PC-9 (cell line): ENCODE measurements at regions not wholly inside any gene's neighbourhood (a gene's known extent, or its start where the extent isn't known, plus 50 kb on each side); places are given as distances from the start of the nearest gene placed in this dataset.

Source experiments
- BruUV-seq: library from RNA; stranded (reverse); fragments of 400-500 nt; replicated peaks from 2 replicates; lab custom pipeline; 2021; lab: Mats Ljungman, UMichigan
- CTCF ChIA-PET: fragments of 300-600 bp; sonication (Branson Sonifier 250); formaldehyde crosslinking; loops from one replicate; lab custom pipeline; 2022; ENCODE audit warnings: antibody characterized with exemption; lab: Charles Lee
- POLR2A ChIA-PET: fragments of 300-600 bp; sonication (Branson Sonifier 250); formaldehyde crosslinking; loops from one replicate; lab custom pipeline; 2022; ENCODE audit warnings: antibody characterized with exemption; ENCODE audit not compliant: unreplicated experiment; lab: Charles Lee
- DNase-seq, 2 experiments: peaks; one replicate each; pipeline versions ENCODE4 v3.0.0 to v3.0.0-alpha.2; 2015 to 2022; ENCODE audit warnings: mixed read lengths in 1 of 2
- H2AFZ ChIP-seq: fragments of 200-600 bp; sonication (generic); 2 replicates; pipeline ENCODE4 v1.8.1; 2017; ENCODE audit warnings: antibody characterized with exemption
- H3F3A ChIP-seq: fragments of 200-600 bp; sonication (generic); 2 replicates; pipeline ENCODE4 v1.8.1; 2017; ENCODE audit warnings: antibody characterized with exemption, mild to moderate bottlenecking, low read depth; ENCODE audit not compliant: insufficient read depth
- H3K27ac ChIP-seq: fragments of 200-600 bp; sonication (generic); 2 replicates; pipeline ENCODE4 v1.6.1; 2016; ENCODE audit warnings: mixed run types
- H3K27me3 ChIP-seq: fragments of 200-600 bp; sonication (generic); 2 replicates; pipeline ENCODE4 v1.6.1; 2016; ENCODE audit warnings: low read depth, mixed run types; ENCODE audit not compliant: insufficient read depth
- H3K36me3 ChIP-seq: fragments of 200-600 bp; sonication (generic); 2 replicates; pipeline ENCODE4 v1.6.1; 2016; ENCODE audit warnings: low read depth, mixed run types
- H3K4me1 ChIP-seq: fragments of 200-600 bp; sonication (generic); replicated peaks from 2 replicates; pipeline ENCODE4 v1.6.1; 2016; ENCODE audit warnings: mixed run types; ENCODE audit not compliant: insufficient read depth
- H3K4me2 ChIP-seq: fragments of 200-600 bp; sonication (generic); 2 replicates; pipeline ENCODE4 v1.6.1; 2017; ENCODE audit warnings: mixed run types
- H3K4me3 ChIP-seq: fragments of 200-600 bp; sonication (generic); 2 replicates; pipeline ENCODE4 v1.6.1; 2016; ENCODE audit warnings: mixed run types
- H3K79me2 ChIP-seq: fragments of 200-600 bp; sonication (generic); 2 replicates; pipeline ENCODE4 v1.6.1; 2017; ENCODE audit warnings: low read depth, mixed run types
- H3K9me2 ChIP-seq: fragments of 200-600 bp; sonication (generic); 2 replicates; pipeline ENCODE4 v1.8.1; 2017; ENCODE audit warnings: mild to moderate bottlenecking; ENCODE audit not compliant: insufficient read depth
- H3K9me3 ChIP-seq: fragments of 200-600 bp; sonication (generic); 2 replicates; pipeline ENCODE4 v1.8.1; 2016; ENCODE audit warnings: low read depth; ENCODE audit not compliant: insufficient read depth
- H4K20me1 ChIP-seq: fragments of 200-600 bp; sonication (generic); 2 replicates; pipeline ENCODE4 v1.8.1; 2017; ENCODE audit not compliant: insufficient read depth
- EZH2 ChIP-seq: fragments of 200-600 bp; sonication (generic); IDR thresholded peaks from 2 replicates; pipeline ENCODE4 v1.8.0; 2017; ENCODE audit warnings: antibody characterized with exemption, low read depth
- intact Hi-C: fragments of 100-400 bp; cut with micrococcal nuclease; formaldehyde crosslinking; loops from one replicate; pipeline ENCODE4 v1.10.0; 2022; ENCODE audit not compliant: unreplicated experiment
- TF ChIP-seq, protein P1 (sequence below): fragments of 200-600 bp; sonication (generic); conservative IDR thresholded peaks from 2 replicates; pipeline ENCODE4 v1.6.1; 2017; ENCODE audit warnings: mixed run types, antibody characterized with exemption, mild to moderate bottlenecking, moderate library complexity

DNA sequence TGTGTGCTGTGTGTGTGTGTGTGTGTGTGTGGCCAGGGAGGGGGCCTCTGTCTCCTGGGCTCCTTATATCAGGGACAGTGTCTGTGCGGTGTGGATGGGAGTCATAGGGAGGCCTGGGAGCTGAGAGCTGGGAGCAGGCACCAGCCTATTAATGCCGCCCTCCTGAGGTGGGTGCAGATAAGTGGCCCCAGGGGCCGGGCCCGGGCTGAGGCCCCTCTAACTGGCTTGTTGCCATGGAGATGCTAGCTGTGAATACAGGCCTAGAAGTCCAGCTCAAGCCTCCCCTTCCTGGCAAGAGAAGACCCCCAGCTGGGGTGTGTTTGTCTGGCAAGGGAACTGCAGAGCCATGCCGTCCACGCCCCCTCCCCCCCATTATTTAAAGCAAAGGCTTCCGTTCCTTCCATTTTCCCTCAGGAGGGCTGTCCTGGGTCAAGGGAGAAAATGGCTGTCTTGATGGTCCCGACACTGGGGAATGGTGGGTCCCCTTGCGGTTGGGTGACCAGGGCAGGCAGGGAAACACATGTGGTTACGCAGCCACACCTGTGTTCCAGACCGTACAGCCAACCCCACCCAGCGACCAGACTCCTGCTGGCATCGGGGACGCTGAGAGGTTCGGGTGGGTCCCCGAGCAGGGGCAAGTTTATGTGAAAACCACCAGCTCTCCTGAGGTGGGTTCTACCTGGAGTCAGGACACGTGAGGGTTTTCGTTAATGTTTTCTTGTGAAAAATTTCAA lies 141.1 kb downstream of the MRM1 start:
- Histone ChIP-seq H3K36me3 (no peaks in the 10 kb centered on the region), H4K20me1 (no peaks in the 10 kb centered on the region; the same call in 1 of the 2 replicates), H3K27ac (no peak overlapping the region), H3K4me2 (no peak overlapping the region), H3K9me3 (no peaks in the 10 kb centered on the region), H2AFZ (no peak overlapping the region), H3K9me2 (no peaks in the 10 kb centered on the region), H3F3A (no peaks in the 10 kb centered on the region), H3K79me2 (no peaks in the 10 kb centered on the region), H3K4me3 (no peak overlapping the region), H3K27me3 (peaks cover 26% of the 10 kb centered on the region), H3K4me1 (no peaks in the 10 kb centered on the region)
- POLR2A ChIA-PET: no interaction called here
- intact Hi-C loops: no loop called here
- TF ChIP-seq, protein P1, sequence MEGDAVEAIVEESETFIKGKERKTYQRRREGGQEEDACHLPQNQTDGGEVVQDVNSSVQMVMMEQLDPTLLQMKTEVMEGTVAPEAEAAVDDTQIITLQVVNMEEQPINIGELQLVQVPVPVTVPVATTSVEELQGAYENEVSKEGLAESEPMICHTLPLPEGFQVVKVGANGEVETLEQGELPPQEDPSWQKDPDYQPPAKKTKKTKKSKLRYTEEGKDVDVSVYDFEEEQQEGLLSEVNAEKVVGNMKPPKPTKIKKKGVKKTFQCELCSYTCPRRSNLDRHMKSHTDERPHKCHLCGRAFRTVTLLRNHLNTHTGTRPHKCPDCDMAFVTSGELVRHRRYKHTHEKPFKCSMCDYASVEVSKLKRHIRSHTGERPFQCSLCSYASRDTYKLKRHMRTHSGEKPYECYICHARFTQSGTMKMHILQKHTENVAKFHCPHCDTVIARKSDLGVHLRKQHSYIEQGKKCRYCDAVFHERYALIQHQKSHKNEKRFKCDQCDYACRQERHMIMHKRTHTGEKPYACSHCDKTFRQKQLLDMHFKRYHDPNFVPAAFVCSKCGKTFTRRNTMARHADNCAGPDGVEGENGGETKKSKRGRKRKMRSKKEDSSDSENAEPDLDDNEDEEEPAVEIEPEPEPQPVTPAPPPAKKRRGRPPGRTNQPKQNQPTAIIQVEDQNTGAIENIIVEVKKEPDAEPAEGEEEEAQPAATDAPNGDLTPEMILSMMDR: no peak
- no peak for TF ChIP-seq EZH2
- no TSS peak for BruUV-seq
- CTCF ChIA-PET: no interaction called here
- no peak for DNase-seq

DNA sequence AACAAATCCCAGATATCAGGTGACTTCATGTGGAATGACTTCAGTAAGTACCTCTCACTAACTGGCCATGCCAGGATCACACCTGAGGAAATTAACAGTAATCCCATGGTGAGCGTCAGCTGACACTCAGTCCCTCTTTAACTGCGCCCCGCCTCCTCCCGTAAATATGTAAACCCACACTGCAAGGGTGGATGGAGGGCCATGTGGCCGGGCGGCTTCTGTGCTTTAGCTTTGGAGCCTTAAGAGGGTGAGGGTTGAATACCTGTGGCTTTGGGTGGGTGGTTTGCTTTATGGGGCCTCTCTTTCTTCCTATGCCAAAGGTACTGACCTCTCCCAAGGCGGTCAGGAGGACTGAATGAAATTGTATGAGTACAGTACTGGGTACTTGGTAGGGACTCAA lies 141.7 kb downstream of the MRM1 start:
- DNase-seq: peak; percentile 32 to 36
- BruUV-seq: no TSS peak

DNA sequence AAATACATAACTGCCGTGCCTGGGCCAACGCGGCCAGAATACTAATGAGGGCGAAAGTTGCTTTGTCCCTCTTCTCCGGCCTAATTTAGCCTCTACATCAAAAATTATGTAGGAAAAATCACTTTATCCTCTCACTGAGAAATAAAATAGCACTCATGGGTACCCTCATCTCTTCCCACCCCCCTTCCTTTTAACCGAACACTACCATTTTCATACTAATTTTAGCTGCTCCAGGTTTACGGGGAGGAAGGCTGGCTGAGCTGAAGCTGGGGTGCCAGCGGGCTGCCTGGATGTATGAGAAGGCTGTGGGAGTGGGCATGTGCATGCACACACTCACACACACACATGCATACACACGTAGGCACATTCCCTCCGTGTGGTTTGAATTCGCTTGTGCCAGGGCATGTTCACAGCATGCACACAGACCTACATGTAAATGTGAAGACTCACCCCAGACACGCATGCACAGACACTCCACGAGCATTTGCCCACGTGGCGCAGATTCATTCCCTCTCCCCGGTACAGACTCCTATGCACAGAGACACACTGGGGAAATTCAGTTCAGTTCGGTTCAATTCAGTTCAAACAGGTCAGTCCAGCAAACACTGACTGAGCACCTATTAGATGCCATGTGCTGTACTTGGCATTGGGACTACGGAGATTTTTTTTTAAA lies 145.1 kb downstream of the MRM1 start:
- DNase-seq: no peak
- Histone ChIP-seq H3K79me2 (no peaks in the 10 kb centered on the region), H3K27me3 (peaks cover 32% of the 10 kb centered on the region), H3F3A (no peaks in the 10 kb centered on the region), H3K9me3 (no peaks in the 10 kb centered on the region), H3K4me3 (no peak overlapping the region), H3K9me2 (no peaks in the 10 kb centered on the region), H3K4me1 (no peaks in the 10 kb centered on the region), H4K20me1 (no peaks in the 10 kb centered on the region; the same call in 1 of the 2 replicates), H3K36me3 (no peaks in the 10 kb centered on the region), H2AFZ (no peak overlapping the region), H3K27ac (no peak overlapping the region), H3K4me2 (no peak overlapping the region)
- POLR2A ChIA-PET: no interaction called here
- CTCF ChIA-PET: no interaction called here
- BruUV-seq: no TSS peak
- intact Hi-C loops: no loop called here
- TF ChIP-seq, protein P1: no peak
- no peak for TF ChIP-seq EZH2

More for the DNA sequence above, 141.7 kb downstream of the MRM1 start:
- H3F3A ChIP-seq: no peaks in the 10 kb centered on the region
- H3K9me3 ChIP-seq: no peaks in the 10 kb centered on the region
- ChIA-PET POLR2A (no interaction called here), CTCF (no interaction called here)
- no peak overlapping the region for H3K4me2 ChIP-seq
- no peaks in the 10 kb centered on the region for H3K79me2 ChIP-seq
- H3K4me1 ChIP-seq: no peaks in the 10 kb centered on the region
- no peak overlapping the region for H2AFZ ChIP-seq
- no peaks in the 10 kb centered on the region for H3K36me3 ChIP-seq
- no peaks in the 10 kb centered on the region for H3K9me2 ChIP-seq
- intact Hi-C loops: no loop called here
- H3K27ac ChIP-seq: no peak overlapping the region
- H4K20me1 ChIP-seq: no peaks in the 10 kb centered on the region; the same call in 1 of the 2 replicates
- H3K4me3 ChIP-seq: no peak overlapping the region
- H3K27me3 ChIP-seq: peaks cover 24% of the 10 kb centered on the region
- TF ChIP-seq, protein P1: no peak
- TF ChIP-seq EZH2: no peak
